GM21529 (cell line): ENCODE measurements at regions not wholly inside any gene's neighbourhood (a gene's known extent, or its start where the extent isn't known, plus 50 kb on each side); places are given as distances from the start of the nearest gene placed in this dataset.
"Not testable (repeated sequence)": the region's sequence is repeated elsewhere in the genome, so short reads cannot be mapped to it uniquely, and the experiment has no call there.

Source experiments
- ATAC-seq: cut with Tn5 transposase; IDR thresholded peaks from one replicate; pipeline ENCODE4 v1.9.1; 2021; ENCODE audit not compliant: unreplicated experiment

GRCh38 chr4:72884225-72884624 is 185.3 kb downstream of the COX18 start:
- not testable (repeated sequence) for ATAC-seq

GRCh38 chr4:72876946-72877345 is 192.6 kb downstream of the COX18 start:
- ATAC-seq: no peak

DNA sequence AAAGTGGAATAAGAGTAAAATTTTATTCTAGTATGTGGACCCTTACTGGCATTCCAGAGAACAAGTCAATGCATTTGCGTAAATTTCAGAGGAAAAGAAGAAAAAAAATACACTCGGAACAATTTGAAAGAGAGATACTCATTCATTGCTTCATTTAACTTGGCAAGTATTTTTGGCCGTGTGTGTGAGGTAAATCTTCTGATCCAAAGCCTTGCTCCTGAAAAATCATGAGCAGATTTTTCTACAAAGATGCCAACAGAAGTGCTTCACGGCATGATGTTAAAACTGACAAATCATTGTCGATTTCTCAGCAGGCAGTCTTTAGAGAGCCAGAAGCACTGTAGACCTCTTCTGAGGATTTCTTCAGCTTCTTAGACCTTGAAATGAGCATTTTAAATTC is 194.0 kb downstream of the COX18 start:
- no peak for ATAC-seq

- ATAC-seq: no peak
These were observed 194.4 kb downstream of the COX18 start for GRCh38 chr4:72875138-72875537.

DNA sequence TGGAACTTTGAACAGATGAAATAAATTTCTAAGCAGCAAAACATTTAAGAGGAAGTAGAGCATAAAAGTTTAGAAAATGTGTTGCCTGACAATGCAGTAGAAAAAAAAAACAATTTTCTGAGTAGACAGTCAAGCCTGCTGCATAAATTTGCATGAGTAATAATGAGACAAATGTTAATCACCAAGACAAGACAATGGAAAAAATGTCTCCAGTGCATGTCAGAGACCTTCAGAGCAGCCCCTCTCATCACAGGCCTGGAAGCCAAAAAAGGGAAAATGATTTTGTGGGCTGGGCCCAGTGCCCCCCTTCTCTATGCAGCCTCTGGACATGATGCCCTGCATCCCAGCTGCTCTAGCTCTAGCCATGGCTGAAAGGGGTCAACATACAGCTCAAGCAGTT is 204.6 kb downstream of the COX18 start:
- no peak for ATAC-seq

DNA sequence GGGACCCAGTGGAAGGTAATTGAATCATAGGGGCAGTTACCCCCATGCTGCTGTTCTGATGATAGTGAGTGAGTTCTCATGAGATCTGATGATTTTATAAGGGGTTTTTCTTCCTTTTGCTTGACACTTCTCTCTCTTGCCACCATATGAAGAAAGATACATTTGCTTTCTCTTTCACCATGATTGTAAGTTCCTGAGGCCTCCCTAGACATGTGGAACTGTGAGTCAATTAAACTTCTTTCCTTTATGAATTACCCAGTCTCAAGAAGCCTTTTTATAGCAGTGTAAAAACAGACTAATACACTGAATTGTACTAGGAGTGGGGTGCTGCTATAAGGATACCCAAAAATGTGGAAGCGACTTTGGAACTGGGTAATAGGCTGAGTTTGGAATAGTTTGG is 205.2 kb downstream of the COX18 start:
- ATAC-seq: not testable (repeated sequence)

DNA sequence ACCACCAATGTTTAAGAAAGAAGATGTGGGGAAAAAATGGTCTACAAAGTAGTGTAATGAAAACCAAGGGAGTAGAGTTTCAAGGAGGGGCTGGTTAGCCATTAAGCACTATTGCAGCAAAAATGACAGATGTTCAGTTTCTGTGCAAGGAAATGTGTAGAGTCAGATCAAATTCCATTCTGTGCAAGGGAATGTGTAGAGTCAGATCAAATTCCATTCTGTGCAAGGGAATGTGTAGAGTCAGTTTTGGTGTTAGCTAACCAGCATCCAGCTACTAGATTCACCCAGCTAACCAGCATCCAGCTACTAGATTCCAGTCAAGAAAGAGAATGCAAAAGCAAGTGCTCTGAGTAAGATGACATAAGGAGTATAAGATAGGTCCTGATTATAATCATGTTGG is 208.8 kb downstream of the COX18 start:
- no peak for ATAC-seq

- no peak for ATAC-seq
These were observed 211.2 kb downstream of the COX18 start for GRCh38 chr4:72858328-72858727.

- no peak for ATAC-seq
These were observed 211.7 kb downstream of the COX18 start for GRCh38 chr4:72857787-72858186.

GRCh38 chr4:72857216-72857615 is 212.3 kb downstream of the COX18 start:
- no peak for ATAC-seq

DNA sequence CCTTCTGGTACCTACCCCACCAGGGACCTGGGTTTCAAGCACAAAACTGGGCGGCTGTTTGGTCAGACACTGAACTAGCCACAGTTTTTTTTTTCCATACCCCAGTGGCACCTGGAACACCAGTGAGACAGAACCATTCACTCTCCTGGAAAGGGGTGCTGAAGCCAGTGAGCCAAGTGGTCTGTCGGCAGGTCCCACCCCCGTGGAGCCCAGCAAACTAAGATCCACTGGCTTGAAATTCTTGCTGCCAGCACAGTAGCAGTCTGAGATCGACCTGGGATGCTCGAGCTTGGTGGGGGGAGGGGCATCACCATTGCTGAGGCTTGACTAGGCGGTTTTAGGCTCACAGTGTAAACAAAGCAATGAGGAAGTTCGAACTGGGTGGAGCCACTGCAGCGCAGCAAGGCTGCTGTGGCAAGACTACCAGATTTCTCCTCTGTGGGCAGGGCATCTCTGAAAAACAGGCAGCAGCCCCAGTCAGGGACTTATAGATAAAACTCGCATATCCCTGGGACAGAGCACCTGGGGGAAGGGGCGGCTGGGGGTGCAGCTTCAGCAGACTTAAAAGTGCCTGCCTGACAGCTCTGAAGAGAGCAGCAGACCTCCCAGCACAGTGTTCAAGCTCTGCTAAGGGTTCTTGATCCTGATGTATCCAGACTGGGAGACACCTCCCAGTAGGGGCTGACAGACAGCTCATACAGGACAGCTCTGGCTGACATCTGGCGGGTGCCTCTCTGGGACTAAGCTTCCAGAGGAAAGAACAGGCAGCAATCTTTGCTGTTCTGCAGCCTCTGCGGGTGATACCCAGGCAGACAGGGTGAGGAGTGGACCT is 223.0 kb downstream of the COX18 start:
- ATAC-seq: no peak

- no peak for ATAC-seq
These were observed 226.1 kb downstream of the COX18 start for GRCh38 chr4:72843466-72843865.

DNA sequence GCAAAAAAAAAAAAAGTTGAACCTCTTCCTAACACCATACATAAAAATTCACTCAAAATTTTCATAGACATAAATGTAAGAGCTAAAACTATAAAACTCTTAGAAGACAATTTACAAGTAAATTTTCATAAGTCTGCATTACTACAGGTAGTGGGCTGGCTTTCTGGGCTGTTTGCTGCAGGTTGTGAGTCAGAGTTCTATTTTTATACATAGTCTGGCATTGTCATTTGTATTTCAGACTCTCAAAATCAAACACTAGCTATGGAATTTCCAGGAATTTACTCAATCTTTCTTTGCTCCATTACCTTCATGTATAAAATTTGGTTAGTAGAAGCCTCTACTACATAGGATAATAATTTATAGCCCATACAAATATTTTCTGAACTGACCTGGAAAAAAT is 227.2 kb downstream of the COX18 start:
- no peak for ATAC-seq

DNA sequence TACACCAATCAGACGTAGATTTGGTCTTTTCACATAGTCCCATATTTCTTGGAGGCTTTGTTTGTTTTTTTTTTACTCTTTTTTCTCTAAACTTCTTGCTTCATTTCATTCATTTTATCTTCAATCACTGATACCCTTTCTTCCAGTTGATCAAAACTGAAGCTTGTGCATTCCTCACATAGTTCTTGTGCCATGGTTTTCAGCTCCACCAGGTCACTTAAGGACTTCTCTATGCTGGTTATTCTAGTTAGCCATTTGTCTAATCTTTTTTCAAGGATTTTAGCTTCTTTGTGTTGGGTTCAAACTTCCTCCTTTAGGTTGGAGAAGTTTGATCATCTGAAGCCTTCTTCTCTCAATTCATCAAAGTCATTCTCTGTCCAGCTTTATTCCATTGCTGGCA is 229.3 kb downstream of the COX18 start:
- not testable (repeated sequence) for ATAC-seq

DNA sequence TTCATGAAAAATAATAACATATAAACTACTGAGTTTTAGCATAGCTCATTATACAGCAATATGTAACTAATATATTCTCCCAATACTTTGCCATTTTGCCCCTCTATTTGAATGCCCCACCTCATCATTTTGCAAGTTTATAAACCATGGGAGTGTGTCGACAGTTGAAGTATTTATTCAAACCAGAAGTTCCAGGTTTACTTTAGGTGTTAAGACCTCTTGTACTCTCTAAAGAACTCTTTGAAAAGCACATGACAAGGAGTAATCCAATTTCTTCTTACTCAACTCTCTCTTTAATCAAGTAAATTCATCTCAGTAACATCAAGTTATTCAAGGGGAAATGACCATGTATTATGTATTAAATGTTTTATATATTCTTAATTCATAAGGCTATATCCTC is 240.7 kb downstream of the COX18 start:
- no peak for ATAC-seq

DNA sequence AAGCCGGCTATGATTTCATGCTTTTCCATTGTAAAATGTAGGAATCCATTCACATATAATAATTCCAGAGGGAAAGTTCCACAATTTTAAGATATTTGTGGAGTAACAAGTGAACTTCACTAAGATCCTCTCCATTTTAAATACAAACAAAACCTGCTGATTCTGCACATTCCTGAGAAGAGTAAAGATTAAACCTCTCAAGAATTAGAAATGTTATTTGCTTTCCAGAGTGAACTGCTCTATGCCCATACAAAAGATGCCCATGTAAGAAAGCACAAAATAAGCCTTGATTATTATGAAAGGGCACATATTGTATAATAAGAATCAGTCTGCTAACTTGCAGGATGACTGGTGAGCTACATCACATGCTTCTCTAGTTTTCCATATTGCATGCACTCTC is 241.5 kb downstream of the COX18 start:
- no peak for ATAC-seq

- no peak for ATAC-seq
These were observed 249.4 kb downstream of the COX18 start for GRCh38 chr4:72820107-72820506.

DNA sequence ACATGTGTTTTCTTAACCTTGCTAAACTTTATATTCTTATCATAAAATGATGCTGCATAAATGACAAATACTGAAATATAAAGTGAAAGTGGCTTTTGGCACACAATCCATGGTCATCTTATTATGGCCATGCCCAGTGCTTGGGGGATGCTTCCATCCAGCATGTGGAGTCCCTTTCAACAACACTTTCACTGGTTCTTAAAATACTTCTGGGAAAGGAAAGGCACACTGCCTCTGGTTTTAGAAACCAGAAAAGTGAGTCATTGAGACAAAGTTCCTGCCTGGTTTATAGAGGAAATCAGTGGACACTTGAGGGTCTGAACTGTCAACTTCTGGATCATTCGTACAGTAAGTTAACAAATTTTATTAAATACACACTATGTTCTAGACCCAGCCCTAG is 248.0 kb upstream of the ADAMTS3 start:
- ATAC-seq: no peak

- no peak for ATAC-seq
These were observed 245.2 kb upstream of the ADAMTS3 start for GRCh38 chr4:72814241-72814640.

- ATAC-seq: no peak
These were observed 240.2 kb upstream of the ADAMTS3 start for GRCh38 chr4:72809208-72809607.

DNA sequence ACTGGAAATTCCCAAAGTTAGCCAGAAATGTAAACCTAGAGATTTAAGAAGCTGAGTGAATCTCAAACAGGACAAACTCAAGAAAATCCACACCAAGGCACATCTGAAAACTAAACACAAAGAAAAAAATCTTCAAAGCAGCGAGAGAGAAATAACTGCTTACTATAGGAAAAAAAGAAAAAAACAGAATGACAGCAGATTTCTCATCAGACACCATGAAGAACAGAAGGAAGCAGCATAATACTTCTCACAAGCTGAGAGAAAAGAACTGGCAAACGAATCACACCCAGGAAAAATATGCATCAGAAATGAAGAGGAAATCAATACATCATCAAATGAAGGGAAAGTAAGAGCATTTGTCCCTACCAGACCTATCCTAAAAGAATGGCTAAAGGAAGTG is 236.3 kb upstream of the ADAMTS3 start:
- no peak for ATAC-seq

- ATAC-seq: no peak
These were observed 228.5 kb upstream of the ADAMTS3 start for GRCh38 chr4:72797486-72797885.

DNA sequence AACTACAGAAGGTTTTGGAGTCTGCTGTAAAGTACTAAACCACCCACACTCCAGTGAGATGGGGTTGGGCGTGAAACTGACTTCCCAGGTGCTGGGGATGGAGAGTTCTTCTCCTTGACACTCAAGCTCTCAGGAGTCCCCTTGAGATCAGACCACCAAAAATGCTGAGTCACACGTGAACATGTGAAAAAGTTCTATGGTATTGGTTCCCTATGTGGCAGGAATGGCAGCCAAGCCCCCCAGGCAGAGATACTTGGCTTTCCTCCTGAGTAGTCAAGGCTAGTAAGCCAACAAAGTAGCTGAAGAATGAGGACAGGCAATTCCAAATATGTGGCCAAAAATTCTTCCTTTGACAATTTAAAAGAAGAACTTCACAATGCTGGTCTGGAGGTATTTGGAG is 222.0 kb upstream of the ADAMTS3 start:
- no peak for ATAC-seq
